22Rv1 (cell line): ENCODE measurements at regions not wholly inside any gene's neighbourhood (a gene's known extent, or its start where the extent isn't known, plus 50 kb on each side); places are given as distances from the start of the nearest gene placed in this dataset.

Experiments
- ZFX ChIP-seq: fragments of 450-650 bp; IDR thresholded peaks from 2 replicates; pipeline ENCODE4 v1.6.1; 2017; ENCODE audit warnings: antibody characterized with exemption, borderline replicate concordance
- TF ChIP-seq, protein P1 (sequence below): fragments of 450-650 bp; IDR thresholded peaks from 2 replicates; pipeline ENCODE4 v1.5.1; 2017; ENCODE audit warnings: mild to moderate bottlenecking

GRCh38 chr2:88831071-88831791, 139.8 kb downstream of the RPIA start:
- TF ChIP-seq, protein P1, sequence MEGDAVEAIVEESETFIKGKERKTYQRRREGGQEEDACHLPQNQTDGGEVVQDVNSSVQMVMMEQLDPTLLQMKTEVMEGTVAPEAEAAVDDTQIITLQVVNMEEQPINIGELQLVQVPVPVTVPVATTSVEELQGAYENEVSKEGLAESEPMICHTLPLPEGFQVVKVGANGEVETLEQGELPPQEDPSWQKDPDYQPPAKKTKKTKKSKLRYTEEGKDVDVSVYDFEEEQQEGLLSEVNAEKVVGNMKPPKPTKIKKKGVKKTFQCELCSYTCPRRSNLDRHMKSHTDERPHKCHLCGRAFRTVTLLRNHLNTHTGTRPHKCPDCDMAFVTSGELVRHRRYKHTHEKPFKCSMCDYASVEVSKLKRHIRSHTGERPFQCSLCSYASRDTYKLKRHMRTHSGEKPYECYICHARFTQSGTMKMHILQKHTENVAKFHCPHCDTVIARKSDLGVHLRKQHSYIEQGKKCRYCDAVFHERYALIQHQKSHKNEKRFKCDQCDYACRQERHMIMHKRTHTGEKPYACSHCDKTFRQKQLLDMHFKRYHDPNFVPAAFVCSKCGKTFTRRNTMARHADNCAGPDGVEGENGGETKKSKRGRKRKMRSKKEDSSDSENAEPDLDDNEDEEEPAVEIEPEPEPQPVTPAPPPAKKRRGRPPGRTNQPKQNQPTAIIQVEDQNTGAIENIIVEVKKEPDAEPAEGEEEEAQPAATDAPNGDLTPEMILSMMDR, result no peak
- no peak for TF ChIP-seq ZFX
